GM13976 (cell line): ENCODE measurements at regions not wholly inside any gene's neighbourhood (a gene's known extent, or its start where the extent isn't known, plus 50 kb on each side); places are given as distances from the start of the nearest gene placed in this dataset.

Experiments
- DNase-seq: peaks from one replicate; pipeline ENCODE4 v3.0.0; 2012; ENCODE audit warnings: low spot score
- in situ Hi-C: fragments of 300-500 bp; cut with MboI; formaldehyde crosslinking; loops from one replicate; pipeline ENCODE4 v1.12.0; 2022; ENCODE audit warnings: low sequenced_read_pairs, mixed read lengths, inconsistent platforms; ENCODE audit not compliant: unreplicated experiment
- TF ChIP-seq, protein P1 (sequence below): IDR thresholded peaks from 2 replicates; pipeline ENCODE4 v1.5.1; 2012; ENCODE audit warnings: borderline replicate concordance, mild to moderate bottlenecking; ENCODE audit not compliant: insufficient read depth; ENCODE audit errors: extremely low read depth, missing control alignments, control extremely low read depth

DNA sequence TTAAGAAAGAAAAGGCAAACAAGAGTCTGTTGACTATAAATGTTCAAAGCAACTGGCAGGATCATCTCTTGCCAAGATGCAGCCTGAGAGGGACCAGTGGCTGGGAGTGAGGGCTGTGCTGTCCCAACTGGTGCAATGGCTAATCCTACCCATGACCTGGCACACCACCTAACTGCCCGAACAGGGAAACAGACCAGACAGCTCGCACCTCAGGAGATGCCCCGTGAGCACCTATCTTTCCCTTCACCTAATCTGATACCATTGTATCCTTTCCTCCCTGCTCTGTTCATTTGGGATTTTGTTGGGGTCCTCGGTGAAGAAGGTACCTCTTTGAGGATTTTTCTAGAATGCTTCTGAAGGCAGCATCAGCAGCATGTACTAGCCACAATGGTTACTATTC, 206.5 kb upstream of the MAMLD1 start:
- no peak for DNase-seq
- in situ Hi-C loops = no loop called here
- TF ChIP-seq, protein P1, sequence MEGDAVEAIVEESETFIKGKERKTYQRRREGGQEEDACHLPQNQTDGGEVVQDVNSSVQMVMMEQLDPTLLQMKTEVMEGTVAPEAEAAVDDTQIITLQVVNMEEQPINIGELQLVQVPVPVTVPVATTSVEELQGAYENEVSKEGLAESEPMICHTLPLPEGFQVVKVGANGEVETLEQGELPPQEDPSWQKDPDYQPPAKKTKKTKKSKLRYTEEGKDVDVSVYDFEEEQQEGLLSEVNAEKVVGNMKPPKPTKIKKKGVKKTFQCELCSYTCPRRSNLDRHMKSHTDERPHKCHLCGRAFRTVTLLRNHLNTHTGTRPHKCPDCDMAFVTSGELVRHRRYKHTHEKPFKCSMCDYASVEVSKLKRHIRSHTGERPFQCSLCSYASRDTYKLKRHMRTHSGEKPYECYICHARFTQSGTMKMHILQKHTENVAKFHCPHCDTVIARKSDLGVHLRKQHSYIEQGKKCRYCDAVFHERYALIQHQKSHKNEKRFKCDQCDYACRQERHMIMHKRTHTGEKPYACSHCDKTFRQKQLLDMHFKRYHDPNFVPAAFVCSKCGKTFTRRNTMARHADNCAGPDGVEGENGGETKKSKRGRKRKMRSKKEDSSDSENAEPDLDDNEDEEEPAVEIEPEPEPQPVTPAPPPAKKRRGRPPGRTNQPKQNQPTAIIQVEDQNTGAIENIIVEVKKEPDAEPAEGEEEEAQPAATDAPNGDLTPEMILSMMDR = no peak

DNA sequence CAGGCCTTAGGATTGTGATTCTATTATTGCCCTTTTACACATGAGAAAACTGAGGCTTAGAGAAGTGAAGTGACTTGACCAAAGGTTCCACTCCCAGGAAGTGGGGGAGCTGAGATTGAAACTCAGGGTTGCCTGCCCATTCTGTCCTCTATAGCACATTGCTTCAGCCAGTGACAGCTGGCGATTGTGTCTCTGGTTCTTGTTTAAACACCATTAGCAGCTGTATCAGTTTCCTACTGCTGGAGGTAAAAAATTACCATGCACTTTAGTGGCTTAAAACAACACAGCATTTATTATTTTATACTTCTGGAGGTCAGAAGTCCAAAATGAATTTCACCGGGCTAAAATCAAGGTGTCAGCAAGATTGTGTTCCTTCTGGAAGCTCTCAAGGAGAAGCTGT, 205.8 kb upstream of the MAMLD1 start:
- in situ Hi-C loops = no loop called here
- TF ChIP-seq, protein P1 = no peak
- DNase-seq = no peak

DNA sequence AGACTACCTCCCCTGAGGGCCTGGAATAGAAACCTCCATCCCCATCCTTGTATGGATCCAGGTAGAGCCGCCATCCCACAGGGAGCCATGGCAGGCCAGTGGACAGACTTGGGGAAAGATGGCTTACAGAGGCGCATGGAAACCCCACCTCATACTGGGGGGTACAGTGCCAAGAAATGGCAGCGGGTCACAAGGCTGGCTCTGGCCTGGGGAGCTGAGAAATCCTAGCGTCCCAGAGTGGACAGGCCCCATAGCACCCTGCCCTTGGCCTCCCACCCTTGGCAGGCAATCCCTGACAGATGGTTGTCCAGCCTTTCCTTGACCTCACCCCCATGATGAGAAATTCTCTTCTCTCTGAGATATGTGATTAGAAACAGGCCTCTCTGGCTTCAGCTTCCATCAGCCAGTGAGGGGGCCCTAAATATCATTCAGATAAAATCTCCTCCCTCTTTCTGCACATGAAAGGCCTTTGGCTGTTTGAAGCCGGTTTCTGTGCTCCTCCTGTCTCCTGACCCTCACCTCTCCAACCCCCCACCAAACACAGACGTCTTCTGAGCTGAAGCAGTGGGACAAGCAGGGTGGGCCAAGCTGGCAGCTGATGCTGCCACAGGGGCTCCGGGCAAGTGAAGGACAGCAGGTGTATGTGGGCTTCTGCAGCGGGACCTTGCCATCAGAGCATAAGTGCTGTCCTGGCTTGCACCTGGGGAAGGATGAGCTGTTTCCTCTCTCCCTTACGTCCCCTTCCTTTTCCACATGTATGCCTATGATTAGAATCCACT, 204.4 kb upstream of the MAMLD1 start:
- DNase-seq = no peak
- TF ChIP-seq, protein P1 = no peak
- in situ Hi-C loops = no loop called here

DNA sequence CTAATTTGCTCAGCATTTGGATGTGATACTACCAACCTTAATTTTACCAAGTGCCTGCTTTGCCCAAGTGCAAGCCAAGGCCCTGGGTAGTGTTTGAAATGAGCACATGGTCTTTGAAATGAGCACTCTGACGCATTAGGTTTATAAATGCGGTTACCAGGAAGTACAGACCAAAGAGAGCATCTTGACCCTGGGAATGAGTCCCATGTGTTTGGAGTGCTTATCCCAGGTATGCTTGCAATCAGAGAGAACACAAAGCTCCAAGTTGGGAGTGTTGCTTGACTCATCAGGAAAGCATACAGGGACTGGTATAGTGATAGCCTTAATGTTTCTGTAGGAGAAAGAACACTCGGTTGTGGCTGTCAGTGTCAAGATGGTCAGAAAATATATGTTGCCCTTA, 203.6 kb upstream of the MAMLD1 start:
- DNase-seq = no peak
- in situ Hi-C loops = no loop called here
- TF ChIP-seq, protein P1 = no peak

DNA sequence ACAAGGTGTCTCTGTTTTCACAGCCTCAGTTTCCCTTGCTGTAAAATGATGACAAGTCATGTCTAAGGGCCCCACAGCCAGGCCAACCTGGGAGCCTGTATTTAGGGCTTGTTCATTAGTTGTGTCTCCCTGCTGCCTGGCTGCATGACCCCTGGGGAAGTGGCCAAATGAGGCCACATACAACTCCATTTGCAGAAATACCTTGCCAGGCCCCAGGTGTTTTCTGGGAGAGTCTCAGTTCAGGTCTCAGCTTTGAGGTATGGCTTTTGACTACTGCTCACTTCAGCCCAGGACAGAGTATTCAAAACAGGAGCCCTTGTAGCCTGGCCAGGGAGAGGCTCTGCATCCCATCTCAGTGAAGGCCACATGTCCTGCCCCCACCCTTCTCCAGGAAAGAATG, 202.5 kb upstream of the MAMLD1 start:
- in situ Hi-C loops = no loop called here
- TF ChIP-seq, protein P1 = no peak

DNA sequence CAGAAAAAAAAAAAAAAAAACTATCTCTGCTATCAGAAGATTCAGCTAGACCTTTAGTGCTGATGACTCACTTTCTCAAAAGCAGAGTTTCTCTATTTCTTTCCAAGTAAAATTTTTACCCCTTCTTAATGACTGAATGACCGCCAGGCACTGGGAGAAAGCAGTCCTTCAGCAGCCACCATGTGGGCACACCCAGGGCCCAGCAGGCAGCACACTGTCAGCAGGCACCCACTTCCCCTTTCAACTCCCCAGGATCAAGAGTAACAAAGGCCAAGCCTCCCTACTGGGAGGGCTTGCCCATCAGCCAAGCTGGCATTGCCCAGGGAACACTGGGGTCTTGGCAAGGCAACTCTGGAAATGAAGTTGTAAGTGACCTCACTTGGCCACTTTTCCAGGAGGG, 201.9 kb upstream of the MAMLD1 start:
- in situ Hi-C loops = no loop called here
- TF ChIP-seq, protein P1 = no peak
- no peak for DNase-seq

More for the DNA sequence above, 202.5 kb upstream of the MAMLD1 start:
- DNase-seq = no peak

DNA sequence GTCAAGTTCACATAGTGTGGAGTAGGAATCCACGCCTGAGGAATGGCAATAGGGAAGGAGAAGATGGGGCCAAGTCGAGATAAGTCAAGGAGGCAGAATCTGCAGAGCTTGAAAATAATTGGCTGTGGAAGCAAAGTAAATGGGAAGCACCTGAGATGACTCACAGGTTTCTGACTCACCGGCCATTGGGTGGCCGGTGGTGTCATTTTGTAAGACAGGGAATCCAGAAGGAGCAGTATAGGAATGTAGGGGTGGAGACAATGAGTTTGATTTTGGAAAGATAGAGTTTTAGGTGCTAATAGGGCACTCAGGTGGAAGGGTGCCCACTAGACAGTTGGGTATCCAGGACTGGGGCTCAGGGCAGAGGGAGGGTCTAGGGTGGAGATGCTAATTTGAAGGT, 201.0 kb upstream of the MAMLD1 start:
- DNase-seq = no peak
- in situ Hi-C loops = no loop called here
- TF ChIP-seq, protein P1 = no peak
